ENCODE measurements at regions not wholly inside any gene's neighbourhood (a gene's known extent, or its start where the extent isn't known, plus 50 kb on each side); places are given as distances from the start of the nearest gene placed in this dataset.

DNA sequence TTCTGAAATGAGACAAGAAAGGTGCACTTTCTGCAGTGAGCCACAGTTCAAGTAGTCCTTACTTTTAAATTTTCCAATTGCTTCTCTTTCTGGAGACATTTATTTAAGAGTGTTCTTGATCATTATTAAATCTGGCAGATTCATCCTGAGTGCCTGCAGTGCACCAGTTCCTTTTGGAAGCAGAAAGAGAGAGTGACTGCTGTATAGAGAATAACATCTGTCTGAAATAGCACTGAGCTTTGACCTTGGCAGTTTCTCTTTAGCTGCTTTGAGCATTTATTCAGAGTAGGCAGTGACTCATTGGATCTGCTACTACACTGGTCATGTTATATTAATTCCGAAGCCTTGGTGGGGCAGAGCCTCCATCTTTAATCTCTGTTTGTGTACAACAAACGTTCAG, 1373.7 kb downstream of the PCDH9 start:
- no peak overlapping the region for H3K27ac ChIP-seq
- H2AFZ ChIP-seq, result no peak overlapping the region
- H3K4me2 ChIP-seq (ENCODE audit: low read length), result no peak overlapping the region
- H3K4me3 ChIP-seq (ENCODE audit: low read depth, low read length), result no peak overlapping the region
- no peaks in the 10 kb centered on the region for H3K27me3 ChIP-seq (ENCODE audit: control insufficient read depth, insufficient read depth, low read length)
- H3K36me3 ChIP-seq (ENCODE audit: control insufficient read depth, insufficient read depth, low read length), result no peaks in the 10 kb centered on the region
- TF ChIP-seq, protein P1, sequence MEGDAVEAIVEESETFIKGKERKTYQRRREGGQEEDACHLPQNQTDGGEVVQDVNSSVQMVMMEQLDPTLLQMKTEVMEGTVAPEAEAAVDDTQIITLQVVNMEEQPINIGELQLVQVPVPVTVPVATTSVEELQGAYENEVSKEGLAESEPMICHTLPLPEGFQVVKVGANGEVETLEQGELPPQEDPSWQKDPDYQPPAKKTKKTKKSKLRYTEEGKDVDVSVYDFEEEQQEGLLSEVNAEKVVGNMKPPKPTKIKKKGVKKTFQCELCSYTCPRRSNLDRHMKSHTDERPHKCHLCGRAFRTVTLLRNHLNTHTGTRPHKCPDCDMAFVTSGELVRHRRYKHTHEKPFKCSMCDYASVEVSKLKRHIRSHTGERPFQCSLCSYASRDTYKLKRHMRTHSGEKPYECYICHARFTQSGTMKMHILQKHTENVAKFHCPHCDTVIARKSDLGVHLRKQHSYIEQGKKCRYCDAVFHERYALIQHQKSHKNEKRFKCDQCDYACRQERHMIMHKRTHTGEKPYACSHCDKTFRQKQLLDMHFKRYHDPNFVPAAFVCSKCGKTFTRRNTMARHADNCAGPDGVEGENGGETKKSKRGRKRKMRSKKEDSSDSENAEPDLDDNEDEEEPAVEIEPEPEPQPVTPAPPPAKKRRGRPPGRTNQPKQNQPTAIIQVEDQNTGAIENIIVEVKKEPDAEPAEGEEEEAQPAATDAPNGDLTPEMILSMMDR (IDR thresholded peaks at IDR 0.05), result no peak
- H3K9ac ChIP-seq, result no peak overlapping the region
- no peaks in the 10 kb centered on the region for H3K9me3 ChIP-seq (ENCODE audit: control insufficient read depth, low read length)
- H3K4me1 ChIP-seq, result no peaks in the 10 kb centered on the region
- no peaks in the 10 kb centered on the region for H3K79me2 ChIP-seq

DNA sequence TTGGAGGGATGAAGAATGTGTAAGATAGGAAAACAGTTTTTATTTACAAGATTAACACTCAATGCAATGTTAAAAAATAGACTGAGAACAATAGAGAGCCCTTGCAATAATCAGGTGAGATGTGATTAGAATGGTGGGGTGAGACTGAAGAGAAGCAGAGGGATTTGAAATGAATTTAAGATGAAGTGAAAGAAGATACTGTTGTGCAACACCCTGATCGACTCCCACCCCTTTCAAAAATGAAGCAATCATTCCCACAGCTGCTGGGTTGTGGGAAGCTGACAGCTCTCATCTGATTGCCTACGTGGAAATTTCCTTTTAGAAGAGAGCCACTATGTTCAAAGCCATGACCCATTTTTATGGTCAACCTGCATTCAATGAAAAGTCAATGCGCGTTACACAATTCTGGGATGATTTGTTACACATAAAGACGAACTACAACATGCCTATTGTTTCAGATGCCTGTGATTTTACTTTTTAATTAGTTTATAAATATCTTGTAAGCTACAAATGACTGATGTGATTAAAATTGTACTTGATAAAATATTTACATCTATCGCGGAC, 1374.8 kb downstream of the PCDH9 start:
- no peaks in the 10 kb centered on the region for H3K27me3 ChIP-seq (ENCODE audit: control insufficient read depth, insufficient read depth, low read length)
- no peaks in the 10 kb centered on the region for H3K79me2 ChIP-seq
- no peak overlapping the region for H3K9ac ChIP-seq
- H3K27ac ChIP-seq, result no peak overlapping the region
- H2AFZ ChIP-seq, result no peak overlapping the region
- H3K9me3 ChIP-seq (ENCODE audit: control insufficient read depth, low read length), result no peaks in the 10 kb centered on the region
- no peak overlapping the region for H3K4me3 ChIP-seq (ENCODE audit: low read depth, low read length)
- no peak overlapping the region for H3K4me2 ChIP-seq (ENCODE audit: low read length)
- TF ChIP-seq, protein P1 (IDR thresholded peaks at IDR 0.05), result no peak
- H3K4me1 ChIP-seq, result no peaks in the 10 kb centered on the region
- no peaks in the 10 kb centered on the region for H3K36me3 ChIP-seq (ENCODE audit: control insufficient read depth, insufficient read depth, low read length)

DNA sequence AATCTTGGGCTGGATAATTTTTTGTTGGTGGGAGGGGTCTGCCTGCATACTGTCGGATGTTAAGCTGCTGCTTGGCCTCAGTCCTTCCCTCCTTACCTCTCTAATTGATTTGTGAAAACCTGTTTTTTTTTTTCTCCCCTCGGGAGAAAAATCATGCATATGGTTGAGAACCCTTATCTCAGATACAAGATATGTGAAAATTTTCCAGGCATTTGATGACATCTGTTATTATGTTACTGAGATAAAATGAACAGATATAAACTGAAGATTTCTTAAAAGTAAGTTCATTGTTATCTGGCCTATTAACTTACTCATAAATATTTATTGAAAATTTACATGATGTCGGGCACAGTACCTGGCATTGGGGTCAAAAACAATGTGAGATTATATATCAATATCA, 1375.7 kb downstream of the PCDH9 start:
- no peaks in the 10 kb centered on the region for H3K79me2 ChIP-seq
- H2AFZ ChIP-seq, result no peak overlapping the region
- no peak overlapping the region for H3K4me2 ChIP-seq (ENCODE audit: low read length)
- TF ChIP-seq, protein P1 (IDR thresholded peaks at IDR 0.05), result no peak
- H3K9me3 ChIP-seq (ENCODE audit: control insufficient read depth, low read length), result no peaks in the 10 kb centered on the region
- H3K27ac ChIP-seq, result no peak overlapping the region
- H3K36me3 ChIP-seq (ENCODE audit: control insufficient read depth, insufficient read depth, low read length), result no peaks in the 10 kb centered on the region
- no peak overlapping the region for H3K9ac ChIP-seq
- no peak overlapping the region for H3K4me3 ChIP-seq (ENCODE audit: low read depth, low read length)
- no peaks in the 10 kb centered on the region for H3K27me3 ChIP-seq (ENCODE audit: control insufficient read depth, insufficient read depth, low read length)
- no peaks in the 10 kb centered on the region for H3K4me1 ChIP-seq

DNA sequence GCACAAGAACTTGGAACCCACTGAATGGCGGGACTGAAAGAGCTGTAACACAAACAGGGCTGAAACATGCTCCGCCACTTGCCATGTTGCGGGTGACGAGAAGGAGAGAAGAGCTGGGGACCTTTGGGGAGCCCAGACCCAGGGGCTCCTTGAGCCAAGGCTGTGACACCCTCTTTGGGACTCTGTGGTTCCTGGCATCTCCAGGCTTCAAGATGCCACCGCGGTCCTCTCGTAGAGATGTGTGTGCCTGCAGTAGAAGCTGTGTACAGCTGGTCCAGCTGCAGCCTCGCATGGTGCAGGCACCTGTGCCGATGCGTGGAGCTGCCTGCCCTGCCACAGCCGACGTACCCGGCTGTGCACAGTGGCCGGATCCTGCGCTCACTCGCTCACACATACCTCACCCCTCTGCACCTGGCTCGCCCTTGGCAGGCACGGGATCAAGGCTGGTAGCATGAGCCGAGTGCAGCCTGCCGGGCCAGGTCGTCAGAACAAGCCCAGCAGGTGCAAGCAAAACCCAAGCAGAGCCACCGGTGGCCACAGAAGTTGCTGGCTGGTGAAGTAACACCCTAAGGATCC, 1385.8 kb downstream of the PCDH9 start:
- no peaks in the 10 kb centered on the region for H3K4me1 ChIP-seq
- TF ChIP-seq, protein P1 (IDR thresholded peaks at IDR 0.05), result no peak
- H3K79me2 ChIP-seq, result no peaks in the 10 kb centered on the region

DNA sequence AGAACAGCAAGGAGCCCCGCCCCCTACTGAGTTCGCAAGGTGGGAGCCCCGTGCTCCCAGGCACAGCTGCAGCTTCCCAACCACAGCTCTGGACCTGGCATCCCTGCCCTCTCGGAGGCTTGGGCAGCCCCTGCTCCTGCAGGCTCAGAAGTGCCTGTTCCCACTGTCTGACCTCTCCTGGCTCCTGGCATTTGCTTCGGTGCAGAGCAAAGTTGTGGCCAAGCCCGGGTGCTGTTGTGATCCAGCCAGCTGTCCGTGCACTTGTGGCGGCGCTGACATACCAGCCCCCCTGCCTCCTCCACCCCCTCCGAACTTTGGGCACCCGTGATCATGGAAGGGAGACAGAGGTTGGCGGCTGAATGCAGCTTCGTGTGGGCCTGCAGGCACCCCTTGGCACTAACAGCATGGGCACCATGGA, 1386.8 kb downstream of the PCDH9 start:
- no peak overlapping the region for H2AFZ ChIP-seq
- H3K9me3 ChIP-seq (ENCODE audit: control insufficient read depth, low read length), result no peaks in the 10 kb centered on the region
- H3K9ac ChIP-seq, result no peak overlapping the region
- H3K79me2 ChIP-seq, result no peaks in the 10 kb centered on the region
- no peaks in the 10 kb centered on the region for H3K27me3 ChIP-seq (ENCODE audit: control insufficient read depth, insufficient read depth, low read length)
- H3K4me2 ChIP-seq (ENCODE audit: low read length), result no peak overlapping the region
- TF ChIP-seq, protein P1 (IDR thresholded peaks at IDR 0.05), result no peak
- H3K36me3 ChIP-seq (ENCODE audit: control insufficient read depth, insufficient read depth, low read length), result no peaks in the 10 kb centered on the region
- no peak overlapping the region for H3K27ac ChIP-seq
- H3K4me3 ChIP-seq (ENCODE audit: low read depth, low read length), result no peak overlapping the region
- H3K4me1 ChIP-seq, result no peaks in the 10 kb centered on the region

More for the DNA sequence above, 1385.8 kb downstream of the PCDH9 start:
- no peaks in the 10 kb centered on the region for H3K27me3 ChIP-seq (ENCODE audit: control insufficient read depth, insufficient read depth, low read length)
- no peak overlapping the region for H3K9ac ChIP-seq
- H2AFZ ChIP-seq, result no peak overlapping the region
- H3K4me3 ChIP-seq (ENCODE audit: low read depth, low read length), result no peak overlapping the region
- H3K9me3 ChIP-seq (ENCODE audit: control insufficient read depth, low read length), result no peaks in the 10 kb centered on the region
- no peak overlapping the region for H3K4me2 ChIP-seq (ENCODE audit: low read length)
- no peaks in the 10 kb centered on the region for H3K36me3 ChIP-seq (ENCODE audit: control insufficient read depth, insufficient read depth, low read length)
- H3K27ac ChIP-seq, result no peak overlapping the region

Measured in parathyroid adenoma (tissue), 2 donors.